Left colon (tissue), 2 donors: ENCODE measurements at regions not wholly inside any gene's neighbourhood (a gene's known extent, or its start where the extent isn't known, plus 50 kb on each side); places are given as distances from the start of the nearest gene placed in this dataset.

ENCODE experiments used
- ATAC-seq: fragments of 200-7000 bp; cut with Tn5 transposase; one replicate; pipeline ENCODE4 v1.9.1; 2020; ENCODE audit warnings: mild to moderate bottlenecking, moderate library complexity
- DNase-seq, 2 donors: peaks; one replicate each; pipeline ENCODE4 v3.0.0-alpha.2; 2020
- intact Hi-C, 2 donors: fragments of 100-400 bp; cut with DNase I in 1 of 2; cut with micrococcal nuclease in 1 of 2; formaldehyde crosslinking; loops; one replicate each; pipeline versions ENCODE4 v1.11.2 to v1.14.0; 2022; cut with DNase I, micrococcal nuclease
- donor health status: DM: no; HTN: no; CAD: no.
- donor health status: DM: yes; HTN: yes; CAD: no.

GRCh38 chr6:102660303-102660702, 1266.8 kb downstream of the GRIK2 start:
- DNase-seq (no peak), ATAC-seq (no peak)
- intact Hi-C loops = no loop called here

GRCh38 chr6:102655823-102656222, 1262.3 kb downstream of the GRIK2 start:
- DNase-seq (no peak), ATAC-seq (no peak)
- intact Hi-C loops = no loop called here

- ATAC-seq (no peak), DNase-seq (no peak)
- intact Hi-C loops = no loop called here
These were observed 1247.9 kb downstream of the GRIK2 start for GRCh38 chr6:102641426-102641825.

- DNase-seq (no peak), ATAC-seq (no peak)
- intact Hi-C loops = no loop called here
These were observed 1238.4 kb downstream of the GRIK2 start for GRCh38 chr6:102631921-102632320.

DNA sequence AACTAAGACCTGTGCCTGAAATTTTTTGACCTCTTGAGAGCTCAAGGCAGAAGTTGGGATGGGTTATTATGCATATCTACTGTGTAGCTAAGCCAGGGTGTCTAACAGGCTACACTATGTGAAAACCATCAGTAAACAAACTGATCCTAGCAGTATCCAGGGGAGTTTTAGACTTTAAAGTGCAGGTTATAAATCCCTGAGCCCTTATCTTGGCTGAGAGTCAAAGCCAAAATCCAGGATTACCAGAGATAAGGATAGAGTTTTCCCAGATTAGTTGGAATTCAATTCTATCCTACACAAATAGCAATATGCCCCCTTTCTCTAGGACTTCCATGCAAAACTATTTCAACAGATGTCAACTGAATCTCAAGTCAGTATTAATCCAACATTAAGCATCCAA, 1229.7 kb downstream of the GRIK2 start:
- ATAC-seq = no peak
- intact Hi-C loops = no loop called here
- DNase-seq = no peak

GRCh38 chr6:102619585-102619984, 1226.1 kb downstream of the GRIK2 start:
- no peak for DNase-seq
- no peak for ATAC-seq
- intact Hi-C loops = no loop called here

- intact Hi-C loops = no loop called here
- no peak for ATAC-seq
- no peak for DNase-seq
These were observed 1189.1 kb downstream of the GRIK2 start for GRCh38 chr6:102582569-102582968.

DNA sequence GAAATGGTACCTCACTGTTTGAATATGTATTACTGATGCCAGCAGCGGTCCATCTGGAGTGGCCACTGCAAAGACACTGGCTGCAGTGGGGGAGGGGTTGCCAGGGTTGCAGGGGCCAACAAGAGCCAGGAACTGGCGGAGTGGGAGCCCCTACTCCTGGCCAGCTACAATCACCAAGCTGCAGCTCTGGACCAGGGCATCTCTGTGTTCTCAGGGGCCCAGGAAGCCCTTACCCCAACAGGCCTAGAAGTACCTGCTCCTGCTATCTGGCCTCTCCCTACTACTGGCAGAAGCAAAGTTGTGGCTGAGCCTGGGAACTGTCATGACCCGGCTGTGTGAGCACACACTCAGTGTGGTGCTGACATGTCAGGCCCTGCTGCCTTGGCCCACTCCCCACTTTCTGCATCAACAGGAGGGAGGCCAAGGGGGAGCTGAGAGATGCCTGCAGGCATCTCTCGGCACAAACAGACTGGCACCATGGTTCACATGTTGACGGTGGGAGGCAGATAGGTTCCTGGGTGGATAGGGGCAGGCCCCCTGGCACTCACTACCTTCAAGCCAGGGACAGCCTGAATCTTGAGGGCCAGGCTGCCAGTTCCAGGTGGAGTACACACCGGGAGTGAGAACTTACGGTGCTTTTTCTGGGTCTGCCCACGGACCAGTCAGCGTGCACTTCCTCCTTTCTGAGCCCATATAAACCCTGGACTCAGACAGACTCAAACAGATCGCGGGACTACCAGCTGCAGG, 1188.0 kb downstream of the GRIK2 start:
- DNase-seq (no peak), ATAC-seq (no peak)
- intact Hi-C loops = no loop called here

DNA sequence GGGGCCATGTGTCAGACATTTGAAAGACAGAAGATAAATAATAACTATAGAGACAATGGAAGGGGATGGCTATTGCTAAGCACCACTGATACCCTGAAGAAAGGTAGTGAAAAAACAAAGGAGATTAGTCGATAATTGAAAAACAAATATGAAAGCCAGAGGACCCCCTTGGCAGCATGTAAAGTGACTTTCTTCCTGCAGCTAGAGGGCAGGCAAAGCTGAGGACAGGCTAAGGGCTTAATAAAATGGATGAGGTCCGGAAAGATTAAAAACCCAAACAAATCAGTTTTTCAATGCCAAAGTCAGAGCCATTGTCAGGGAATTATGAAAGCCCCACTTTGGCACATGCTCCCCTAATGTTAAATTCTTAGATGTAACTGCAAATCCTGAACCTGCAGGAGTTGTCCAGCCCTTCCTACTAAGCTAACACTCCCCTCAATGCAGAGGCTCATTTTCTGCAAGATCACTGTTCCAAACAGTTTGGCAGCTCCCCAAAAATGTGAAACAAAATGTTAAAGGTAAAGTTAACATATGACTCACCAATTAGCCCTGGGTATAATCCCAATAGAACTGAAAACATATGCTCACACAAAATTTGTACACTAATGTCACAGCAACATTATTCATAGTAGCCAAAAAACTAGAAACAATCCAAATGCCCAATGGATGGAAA, 1177.9 kb downstream of the GRIK2 start:
- no peak for ATAC-seq
- intact Hi-C loops = no loop called here
- DNase-seq = no peak

DNA sequence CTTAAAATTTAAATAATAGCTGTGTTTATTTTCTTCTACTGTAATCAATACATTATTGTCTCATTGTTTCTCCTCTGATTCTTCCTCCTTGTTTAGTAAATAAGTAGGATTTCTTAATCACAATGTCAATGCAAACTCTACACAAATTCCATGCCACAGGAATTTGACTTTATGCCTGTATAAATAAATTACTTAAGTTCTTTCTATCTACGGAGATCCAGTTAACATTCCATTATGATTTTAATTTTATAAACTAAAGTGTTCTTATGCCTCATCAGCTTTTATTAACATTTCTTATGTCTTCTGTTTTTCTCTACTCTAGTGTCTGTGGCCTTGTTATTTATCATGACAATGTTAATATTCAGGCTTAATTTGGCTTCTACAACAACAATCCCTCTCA, 1169.2 kb downstream of the GRIK2 start:
- intact Hi-C loops = no loop called here
- ATAC-seq (no peak), DNase-seq (no peak)

DNA sequence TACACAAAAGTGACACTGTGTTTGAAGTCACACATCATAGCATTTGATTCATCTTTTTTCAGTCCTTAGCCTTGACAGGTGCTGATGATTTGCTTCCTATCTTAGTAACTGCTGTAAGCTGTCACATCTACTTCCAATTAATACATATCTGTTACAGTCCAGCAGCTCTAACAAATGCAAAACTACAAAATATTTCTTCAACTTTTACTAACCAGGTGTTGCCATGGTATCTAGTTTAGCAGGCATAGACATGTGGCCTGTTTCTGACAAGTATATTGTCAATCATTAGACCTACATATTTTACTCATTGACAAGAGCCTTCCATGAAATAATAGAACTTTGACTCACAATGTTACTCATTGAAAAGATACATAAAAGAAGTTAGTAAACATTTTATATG, 1159.7 kb downstream of the GRIK2 start:
- intact Hi-C loops = no loop called here
- DNase-seq (no peak), ATAC-seq (no peak)

DNA sequence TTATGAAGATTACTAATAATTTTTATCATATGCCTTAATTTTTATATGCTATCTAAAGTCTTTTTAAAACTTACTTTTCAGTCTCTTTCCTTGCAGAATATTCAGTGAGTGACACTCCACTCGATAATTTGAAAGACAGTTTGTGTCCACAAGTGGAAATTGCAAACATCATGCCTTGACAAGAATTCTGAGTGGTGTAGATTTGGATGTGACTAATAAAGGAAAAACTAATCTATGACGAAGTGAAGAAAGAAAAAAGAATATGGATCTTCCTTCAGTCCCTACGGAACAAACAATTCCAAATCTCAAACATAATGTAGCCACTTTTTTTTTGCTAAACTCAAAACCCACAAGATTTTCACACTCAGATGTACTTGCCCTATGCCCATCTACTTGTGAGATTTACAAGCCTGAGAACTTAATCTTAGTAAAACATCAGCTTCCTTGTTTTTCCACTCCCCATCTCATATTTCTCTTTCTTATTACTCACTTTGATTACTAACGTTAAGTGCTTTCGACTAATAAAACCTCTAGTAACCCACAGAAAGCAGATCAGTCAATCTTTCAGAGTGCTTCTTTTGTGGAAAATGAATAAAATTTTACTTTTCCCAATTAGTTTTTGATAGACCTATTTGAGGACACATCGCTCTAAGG, 1155.8 kb downstream of the GRIK2 start:
- DNase-seq = no peak
- intact Hi-C loops = no loop called here
- no peak for ATAC-seq

DNA sequence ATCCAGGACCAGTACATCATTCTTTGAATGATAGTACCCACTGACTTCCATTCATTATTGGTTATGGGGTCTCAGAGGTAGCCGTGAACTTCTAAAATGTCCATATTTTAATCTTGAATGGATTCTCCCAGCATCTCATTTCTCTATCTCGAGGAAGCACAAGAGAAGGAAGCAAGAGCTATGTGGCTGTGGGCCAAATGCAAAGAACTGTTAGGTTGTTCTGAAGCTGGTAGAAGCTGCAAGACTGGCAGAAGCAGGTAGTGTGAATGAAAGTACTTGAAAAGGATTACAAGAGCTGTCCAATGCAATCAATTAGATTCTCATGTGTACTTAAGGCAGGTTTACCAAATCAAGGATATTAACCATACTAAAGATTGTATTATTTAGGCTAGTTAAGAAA, 1131.8 kb downstream of the GRIK2 start:
- DNase-seq (no peak), ATAC-seq (no peak)
- intact Hi-C loops = no loop called here

DNA sequence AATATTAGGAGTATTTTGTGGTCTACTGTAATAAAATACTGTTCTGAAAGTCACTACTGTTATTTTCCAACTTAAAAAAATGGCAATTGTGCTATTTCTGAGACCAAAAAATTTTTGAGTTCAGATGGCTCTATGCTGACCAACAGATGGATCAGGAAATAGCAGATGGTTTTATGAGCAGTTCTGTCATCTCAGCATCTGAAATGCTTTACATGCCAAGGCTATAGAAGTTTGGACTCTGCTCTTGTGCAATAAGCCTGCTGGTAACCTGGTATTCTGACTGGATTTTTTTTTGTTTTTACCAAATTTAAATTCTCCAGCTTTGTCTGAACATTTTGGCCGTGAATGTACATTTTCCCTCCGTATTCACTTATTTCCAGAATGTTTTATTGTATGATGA, 1127.5 kb downstream of the GRIK2 start:
- DNase-seq (no peak), ATAC-seq (no peak)
- intact Hi-C loops = no loop called here

GRCh38 chr6:102517506-102517905, 1124.0 kb downstream of the GRIK2 start:
- intact Hi-C loops = no loop called here
- ATAC-seq = no peak
- no peak for DNase-seq

- DNase-seq (no peak), ATAC-seq (no peak)
- intact Hi-C loops = no loop called here
These were observed 1108.1 kb downstream of the GRIK2 start for GRCh38 chr6:102501615-102502014.

GRCh38 chr6:102494808-102495207, 1101.3 kb downstream of the GRIK2 start:
- DNase-seq (no peak), ATAC-seq (no peak)
- intact Hi-C loops = no loop called here

DNA sequence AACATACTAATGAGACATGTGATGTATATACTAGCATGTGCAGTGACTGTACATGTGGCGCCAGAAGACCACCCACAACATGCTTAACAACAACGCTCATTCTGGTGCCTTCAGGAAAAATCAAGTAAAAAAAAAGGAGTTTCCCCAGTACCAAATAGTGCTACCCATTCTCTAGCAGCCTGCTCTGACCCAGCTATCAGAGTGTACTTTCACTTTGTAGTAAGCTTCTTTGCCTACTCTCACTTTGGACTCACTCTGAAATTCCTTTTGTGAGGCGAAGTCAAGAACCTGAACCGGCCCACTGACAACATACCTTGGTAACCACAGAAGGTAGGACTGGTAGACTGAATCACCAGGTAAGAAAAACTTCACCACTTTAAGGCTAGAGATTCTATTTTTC, 1100.0 kb downstream of the GRIK2 start:
- DNase-seq (no peak), ATAC-seq (no peak)
- intact Hi-C loops = no loop called here

GRCh38 chr6:102488729-102489128, 1095.2 kb downstream of the GRIK2 start:
- intact Hi-C loops = no loop called here
- ATAC-seq = no peak
- DNase-seq = no peak

DNA sequence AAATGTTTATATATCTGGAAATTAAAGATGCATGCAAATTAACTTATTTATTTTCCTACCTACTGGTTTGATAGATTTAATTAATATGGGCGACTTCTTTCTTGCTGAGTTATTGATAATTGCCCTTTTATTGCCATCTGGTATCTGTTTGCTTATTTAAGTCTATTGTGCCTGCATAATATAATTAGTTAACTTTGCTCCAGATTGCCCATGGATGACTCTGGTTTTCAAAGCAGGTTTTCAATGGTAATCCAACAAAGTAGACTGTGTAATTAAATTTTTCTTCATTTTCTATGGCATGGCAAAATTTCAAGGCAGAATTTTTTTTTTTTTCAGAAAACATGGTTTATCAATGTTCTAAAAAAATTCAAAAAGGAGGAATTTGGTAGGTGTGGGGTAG, 1092.0 kb downstream of the GRIK2 start:
- intact Hi-C loops = no loop called here
- DNase-seq (no peak), ATAC-seq (no peak)
